Progenitor cell of endocrine pancreas (in vitro differentiated cells): ENCODE measurements at regions not wholly inside any gene's neighbourhood (a gene's known extent, or its start where the extent isn't known, plus 50 kb on each side); places are given as distances from the start of the nearest gene placed in this dataset.

Experiments
- DNase-seq: peaks from one replicate; pipeline ENCODE4 v3.0.0; 2021; ENCODE audit warnings: low spot score; ENCODE audit not compliant: unreplicated experiment
- H3K27ac Mint-ChIP-seq: 2 replicates; pipeline ENCODE4 v1.8.0; 2021; ENCODE audit warnings: mild to moderate bottlenecking, moderate library complexity, mixed read lengths
- H3K27me3 Mint-ChIP-seq: 2 replicates; pipeline ENCODE4 v1.8.0; 2021; ENCODE audit warnings: mixed read lengths
- H3K36me3 Mint-ChIP-seq: 2 replicates; pipeline ENCODE4 v1.8.0; 2022; ENCODE audit warnings: mixed read lengths; ENCODE audit not compliant: insufficient read depth
- H3K4me1 Mint-ChIP-seq: 2 replicates; pipeline ENCODE4 v1.8.0; 2021; ENCODE audit warnings: low read depth, mixed read lengths
- H3K4me3 Mint-ChIP-seq: 2 replicates; pipeline ENCODE4 v1.8.0; 2021; ENCODE audit warnings: low read depth, mild to moderate bottlenecking, moderate library complexity, mixed read lengths
- H3K9me3 Mint-ChIP-seq: 2 replicates; pipeline ENCODE4 v1.8.0; 2021; ENCODE audit warnings: low read depth, mixed read lengths
- TF ChIP-seq, protein P1 (sequence below): fragments of 200-600 bp; sonication (generic); IDR thresholded peaks from one replicate; pipeline ENCODE4 v1.5.0; 2021; ENCODE audit warnings: antibody characterized with exemption, mild to moderate bottlenecking; ENCODE audit not compliant: unreplicated experiment

DNA sequence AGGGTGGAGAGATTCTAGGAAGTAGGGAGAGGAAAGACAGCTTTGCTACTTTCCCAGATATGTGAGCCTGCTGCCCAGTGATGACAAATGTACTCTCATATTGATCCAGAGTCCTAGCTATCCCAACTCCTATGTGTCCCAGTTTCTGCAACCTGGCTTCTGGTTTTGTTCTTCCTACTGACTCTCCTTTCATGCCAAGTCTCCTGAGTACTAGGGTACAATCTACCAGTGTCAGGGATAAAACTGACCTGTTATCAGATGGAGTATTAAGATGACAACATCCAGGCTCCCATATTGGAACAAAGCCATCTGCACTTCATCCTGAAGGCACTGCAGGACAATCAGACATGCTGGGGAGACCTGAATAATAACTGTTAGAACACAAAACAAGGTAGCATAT, 233.7 kb upstream of the PHYHIPL start:
- Mint-ChIP-seq H3K4me3 (no peak overlapping the region), H3K36me3 (no peaks in the 10 kb centered on the region), H3K27ac (no peak overlapping the region), H3K9me3 (no peaks in the 10 kb centered on the region), H3K4me1 (no peaks in the 10 kb centered on the region), H3K27me3 (peaks cover 5% of the 10 kb centered on the region)
- DNase-seq = no peak
- TF ChIP-seq, protein P1, sequence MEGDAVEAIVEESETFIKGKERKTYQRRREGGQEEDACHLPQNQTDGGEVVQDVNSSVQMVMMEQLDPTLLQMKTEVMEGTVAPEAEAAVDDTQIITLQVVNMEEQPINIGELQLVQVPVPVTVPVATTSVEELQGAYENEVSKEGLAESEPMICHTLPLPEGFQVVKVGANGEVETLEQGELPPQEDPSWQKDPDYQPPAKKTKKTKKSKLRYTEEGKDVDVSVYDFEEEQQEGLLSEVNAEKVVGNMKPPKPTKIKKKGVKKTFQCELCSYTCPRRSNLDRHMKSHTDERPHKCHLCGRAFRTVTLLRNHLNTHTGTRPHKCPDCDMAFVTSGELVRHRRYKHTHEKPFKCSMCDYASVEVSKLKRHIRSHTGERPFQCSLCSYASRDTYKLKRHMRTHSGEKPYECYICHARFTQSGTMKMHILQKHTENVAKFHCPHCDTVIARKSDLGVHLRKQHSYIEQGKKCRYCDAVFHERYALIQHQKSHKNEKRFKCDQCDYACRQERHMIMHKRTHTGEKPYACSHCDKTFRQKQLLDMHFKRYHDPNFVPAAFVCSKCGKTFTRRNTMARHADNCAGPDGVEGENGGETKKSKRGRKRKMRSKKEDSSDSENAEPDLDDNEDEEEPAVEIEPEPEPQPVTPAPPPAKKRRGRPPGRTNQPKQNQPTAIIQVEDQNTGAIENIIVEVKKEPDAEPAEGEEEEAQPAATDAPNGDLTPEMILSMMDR = no peak

DNA sequence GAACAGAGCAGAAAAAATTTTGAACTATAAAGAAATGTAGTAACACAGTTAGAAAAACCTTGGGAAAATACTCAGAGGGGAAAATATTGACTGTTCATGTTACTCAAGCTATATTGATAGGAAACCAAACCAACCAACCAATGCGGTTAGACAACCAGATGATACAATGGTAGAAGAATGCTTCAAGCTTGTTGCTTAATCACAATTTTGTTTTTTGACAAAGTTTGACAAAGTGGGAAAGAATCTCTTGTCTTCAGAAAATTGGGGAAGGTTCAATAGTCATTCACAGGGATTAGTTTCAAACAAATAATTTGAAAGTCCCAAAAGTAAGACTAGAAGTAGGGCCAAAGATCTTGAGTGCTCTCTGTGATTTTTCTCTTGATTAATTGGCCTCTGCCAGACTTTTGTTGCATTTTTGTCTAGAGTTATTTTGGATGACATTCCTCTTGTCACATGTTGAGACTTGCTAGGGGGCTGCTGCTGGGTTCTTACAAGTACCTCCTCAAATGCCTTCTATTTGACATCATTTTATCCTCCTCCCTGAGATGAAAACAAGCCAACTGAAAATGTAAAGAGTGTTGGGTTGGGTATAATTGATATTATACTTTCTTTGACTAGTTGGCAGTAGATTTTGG, 233.1 kb upstream of the PHYHIPL start:
- Mint-ChIP-seq H3K27me3 (peaks cover 5% of the 10 kb centered on the region), H3K4me1 (no peaks in the 10 kb centered on the region)

DNA sequence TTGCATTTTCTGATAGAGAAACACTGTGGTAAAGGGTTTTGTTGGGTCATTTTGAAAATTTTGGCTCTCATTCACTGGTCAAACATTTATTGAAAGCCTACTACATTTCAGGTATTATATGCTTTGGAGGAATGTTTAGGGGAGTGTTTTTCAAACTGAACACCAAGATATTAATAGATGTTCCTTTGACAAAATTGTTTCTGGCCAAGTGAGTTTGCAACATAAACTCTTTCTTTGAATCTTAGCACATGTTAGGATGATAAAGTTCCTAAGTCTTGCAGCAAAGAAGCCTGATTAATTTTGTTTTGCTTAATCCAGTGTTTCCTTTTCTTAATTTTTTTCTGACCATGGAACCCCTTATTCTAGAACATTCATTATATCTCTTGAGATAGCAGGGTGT, 232.5 kb upstream of the PHYHIPL start:
- H3K27ac Mint-ChIP-seq = no peak overlapping the region
- no peaks in the 10 kb centered on the region for H3K9me3 Mint-ChIP-seq
- TF ChIP-seq, protein P1 = no peak
- no peak for DNase-seq
- no peak overlapping the region for H3K4me3 Mint-ChIP-seq
- no peaks in the 10 kb centered on the region for H3K36me3 Mint-ChIP-seq
- no peaks in the 10 kb centered on the region for H3K4me1 Mint-ChIP-seq
- peaks cover 5% of the 10 kb centered on the region for H3K27me3 Mint-ChIP-seq

More for the DNA sequence above, 233.1 kb upstream of the PHYHIPL start:
- Mint-ChIP-seq H3K27ac (no peak overlapping the region), H3K36me3 (no peaks in the 10 kb centered on the region), H3K4me3 (no peak overlapping the region), H3K9me3 (no peaks in the 10 kb centered on the region)
- DNase-seq = no peak
- TF ChIP-seq, protein P1 = no peak

DNA sequence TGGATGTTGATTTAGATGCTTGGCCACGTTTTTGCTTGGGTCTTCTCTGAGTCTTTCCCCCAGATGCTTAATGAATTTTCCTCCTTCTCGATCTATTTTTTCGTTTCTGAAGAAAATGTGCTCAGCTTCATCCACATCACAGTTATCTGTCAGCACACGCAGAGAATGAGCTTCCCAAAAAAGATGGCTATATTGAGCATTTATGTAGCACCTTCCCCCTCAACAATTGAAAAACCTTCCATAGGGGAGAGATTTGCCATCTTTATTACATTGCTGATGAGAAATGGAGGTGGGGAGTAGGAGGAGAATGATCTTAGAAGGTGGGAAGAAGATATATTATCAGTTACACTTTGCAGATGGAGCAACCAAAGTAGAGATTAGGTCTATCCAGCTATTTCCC, 228.1 kb upstream of the PHYHIPL start:
- TF ChIP-seq, protein P1 = no peak
- no peaks in the 10 kb centered on the region for H3K4me1 Mint-ChIP-seq
- peaks cover 5% of the 10 kb centered on the region for H3K27me3 Mint-ChIP-seq
- H3K4me3 Mint-ChIP-seq = no peak overlapping the region
- H3K27ac Mint-ChIP-seq = no peak overlapping the region
- no peaks in the 10 kb centered on the region for H3K36me3 Mint-ChIP-seq
- no peak for DNase-seq
- H3K9me3 Mint-ChIP-seq = no peaks in the 10 kb centered on the region

DNA sequence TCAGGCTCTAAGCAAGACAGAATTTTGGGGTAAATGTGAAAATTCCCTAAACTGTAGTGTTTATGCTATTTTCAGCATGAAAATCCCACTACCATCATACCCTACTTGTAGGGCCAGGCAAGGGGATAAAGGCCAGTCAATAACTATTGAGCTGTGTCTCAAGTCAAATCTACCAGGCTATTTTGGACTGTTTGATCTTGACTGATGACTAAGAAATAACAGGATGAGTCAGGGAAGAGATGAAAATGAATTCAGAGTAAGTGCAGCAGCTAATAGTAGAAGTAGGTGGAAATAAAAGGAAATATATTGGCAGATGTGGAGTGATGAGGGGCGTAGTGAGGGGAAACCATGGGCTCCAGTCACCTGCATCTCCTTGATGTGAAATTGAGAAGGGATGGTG, 225.8 kb upstream of the PHYHIPL start:
- DNase-seq = no peak
- Mint-ChIP-seq H3K36me3 (no peaks in the 10 kb centered on the region), H3K27ac (no peak overlapping the region), H3K27me3 (no peaks in the 10 kb centered on the region), H3K4me3 (no peak overlapping the region), H3K9me3 (no peaks in the 10 kb centered on the region), H3K4me1 (no peaks in the 10 kb centered on the region)
- TF ChIP-seq, protein P1 = no peak
